PC-9 (cell line): ENCODE measurements at regions not wholly inside any gene's neighbourhood (a gene's known extent, or its start where the extent isn't known, plus 50 kb on each side); places are given as distances from the start of the nearest gene placed in this dataset.
"Not testable (repeated sequence)": the region's sequence is repeated elsewhere in the genome, so short reads cannot be mapped to it uniquely, and the experiment has no call there.

Experiments used
- BruUV-seq: library from RNA; stranded (reverse); fragments of 400-500 nt; replicated peaks from 2 replicates; lab custom pipeline; 2021; lab: Mats Ljungman, UMichigan
- CTCF ChIA-PET: fragments of 300-600 bp; sonication (Branson Sonifier 250); formaldehyde crosslinking; loops from one replicate; lab custom pipeline; 2022; ENCODE audit warnings: antibody characterized with exemption; lab: Charles Lee
- POLR2A ChIA-PET: fragments of 300-600 bp; sonication (Branson Sonifier 250); formaldehyde crosslinking; loops from one replicate; lab custom pipeline; 2022; ENCODE audit warnings: antibody characterized with exemption; ENCODE audit not compliant: unreplicated experiment; lab: Charles Lee
- DNase-seq, 2 experiments: peaks; one replicate each; pipeline versions ENCODE4 v3.0.0 to v3.0.0-alpha.2; 2015 to 2022; ENCODE audit warnings: mixed read lengths in 1 of 2
- H2AFZ ChIP-seq: fragments of 200-600 bp; sonication (generic); 2 replicates; pipeline ENCODE4 v1.8.1; 2017; ENCODE audit warnings: antibody characterized with exemption
- H3F3A ChIP-seq: fragments of 200-600 bp; sonication (generic); 2 replicates; pipeline ENCODE4 v1.8.1; 2017; ENCODE audit warnings: antibody characterized with exemption, mild to moderate bottlenecking, low read depth; ENCODE audit not compliant: insufficient read depth
- H3K27ac ChIP-seq: fragments of 200-600 bp; sonication (generic); 2 replicates; pipeline ENCODE4 v1.6.1; 2016; ENCODE audit warnings: mixed run types
- H3K27me3 ChIP-seq: fragments of 200-600 bp; sonication (generic); 2 replicates; pipeline ENCODE4 v1.6.1; 2016; ENCODE audit warnings: low read depth, mixed run types; ENCODE audit not compliant: insufficient read depth
- H3K36me3 ChIP-seq: fragments of 200-600 bp; sonication (generic); 2 replicates; pipeline ENCODE4 v1.6.1; 2016; ENCODE audit warnings: low read depth, mixed run types
- H3K4me1 ChIP-seq: fragments of 200-600 bp; sonication (generic); replicated peaks from 2 replicates; pipeline ENCODE4 v1.6.1; 2016; ENCODE audit warnings: mixed run types; ENCODE audit not compliant: insufficient read depth
- H3K4me2 ChIP-seq: fragments of 200-600 bp; sonication (generic); 2 replicates; pipeline ENCODE4 v1.6.1; 2017; ENCODE audit warnings: mixed run types
- H3K4me3 ChIP-seq: fragments of 200-600 bp; sonication (generic); 2 replicates; pipeline ENCODE4 v1.6.1; 2016; ENCODE audit warnings: mixed run types
- H3K79me2 ChIP-seq: fragments of 200-600 bp; sonication (generic); 2 replicates; pipeline ENCODE4 v1.6.1; 2017; ENCODE audit warnings: low read depth, mixed run types
- H3K9me2 ChIP-seq: fragments of 200-600 bp; sonication (generic); 2 replicates; pipeline ENCODE4 v1.8.1; 2017; ENCODE audit warnings: mild to moderate bottlenecking; ENCODE audit not compliant: insufficient read depth
- H3K9me3 ChIP-seq: fragments of 200-600 bp; sonication (generic); 2 replicates; pipeline ENCODE4 v1.8.1; 2016; ENCODE audit warnings: low read depth; ENCODE audit not compliant: insufficient read depth
- H4K20me1 ChIP-seq: fragments of 200-600 bp; sonication (generic); 2 replicates; pipeline ENCODE4 v1.8.1; 2017; ENCODE audit not compliant: insufficient read depth
- CTCF ChIP-seq: fragments of 200-600 bp; sonication (generic); conservative IDR thresholded peaks from 2 replicates; pipeline ENCODE4 v1.6.1; 2017; ENCODE audit warnings: mixed run types, antibody characterized with exemption, mild to moderate bottlenecking, moderate library complexity
- EZH2 ChIP-seq: fragments of 200-600 bp; sonication (generic); IDR thresholded peaks from 2 replicates; pipeline ENCODE4 v1.8.0; 2017; ENCODE audit warnings: antibody characterized with exemption, low read depth
- intact Hi-C: fragments of 100-400 bp; cut with micrococcal nuclease; formaldehyde crosslinking; loops from one replicate; pipeline ENCODE4 v1.10.0; 2022; ENCODE audit not compliant: unreplicated experiment

DNA sequence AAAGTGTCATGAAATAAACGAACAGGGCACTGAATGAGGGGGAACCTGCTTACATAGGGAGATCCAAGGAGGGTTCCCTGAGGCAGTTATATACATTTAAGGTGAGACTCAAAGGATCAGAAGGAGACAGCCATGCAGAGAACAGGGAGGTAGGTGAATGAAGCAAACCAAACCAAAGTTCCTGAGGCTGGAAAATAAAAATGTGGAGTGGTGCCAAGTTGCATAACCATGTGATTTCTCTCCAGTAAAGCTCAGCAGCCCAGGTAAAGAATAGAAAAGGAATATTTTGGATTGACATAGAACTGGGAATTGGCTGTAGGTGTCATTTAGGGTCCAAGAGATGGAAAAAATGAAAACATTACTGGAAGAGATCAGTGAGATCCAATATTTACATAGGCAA lies 110.7 kb downstream of the CAAP1 start:
- intact Hi-C loops, result no loop called here
- CTCF ChIA-PET, result no interaction called here
- BruUV-seq, result no TSS peak

DNA sequence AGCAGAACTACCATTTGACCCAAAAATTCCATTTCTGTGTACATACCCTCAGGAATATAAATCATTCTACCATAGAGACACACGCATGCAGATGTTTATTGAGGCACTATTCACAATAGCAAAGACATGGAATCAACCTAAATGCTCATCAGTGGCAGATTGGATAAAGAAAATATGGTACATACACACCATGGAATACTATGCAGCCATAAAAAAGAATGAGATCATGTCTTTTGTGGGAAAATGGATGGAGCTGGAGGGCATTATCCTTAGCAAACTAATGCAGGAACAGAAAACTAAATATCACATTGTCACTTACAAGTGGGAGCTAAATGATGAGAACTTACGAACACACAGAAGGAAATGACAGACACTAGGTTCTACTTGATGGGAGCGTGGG lies 112.3 kb downstream of the CAAP1 start:
- H3K4me1 ChIP-seq, H3K27ac ChIP-seq, H2AFZ ChIP-seq, CTCF ChIA-PET, H3K36me3 ChIP-seq, H3K4me2 ChIP-seq, H3F3A ChIP-seq, POLR2A ChIA-PET, intact Hi-C loops, H3K79me2 ChIP-seq, H3K27me3 ChIP-seq, H3K9me3 ChIP-seq, BruUV-seq, DNase-seq, H3K9me2 ChIP-seq, H3K4me3 ChIP-seq, H4K20me1 ChIP-seq: not testable (repeated sequence)

More for the DNA sequence above, 110.7 kb downstream of the CAAP1 start:
- H4K20me1 ChIP-seq, result no peaks in the 10 kb centered on the region
- no peaks in the 10 kb centered on the region for H3K79me2 ChIP-seq
- POLR2A ChIA-PET, result no interaction called here
- no peaks in the 10 kb centered on the region for H3K9me2 ChIP-seq
- no peak for DNase-seq
- no peaks in the 10 kb centered on the region for H3K27me3 ChIP-seq
- TF ChIP-seq EZH2, result no peak
- TF ChIP-seq CTCF, result no peak
- no peaks in the 10 kb centered on the region for H3K9me3 ChIP-seq
- no peak overlapping the region for H3K27ac ChIP-seq
- H3K36me3 ChIP-seq, result no peaks in the 10 kb centered on the region
- H3F3A ChIP-seq, result no peaks in the 10 kb centered on the region
- no peak overlapping the region for H3K4me2 ChIP-seq
- H3K4me1 ChIP-seq, result no peaks in the 10 kb centered on the region
- no peak overlapping the region for H3K4me3 ChIP-seq
- no peak overlapping the region for H2AFZ ChIP-seq

- Histone ChIP-seq H3K79me2 (no peaks in the 10 kb centered on the region), H3K27me3 (no peaks in the 10 kb centered on the region), H3K36me3 (no peaks in the 10 kb centered on the region), H3F3A (no peaks in the 10 kb centered on the region), H2AFZ (no peak overlapping the region), H3K27ac (no peak overlapping the region), H3K4me2 (no peak overlapping the region), H3K9me2 (no peaks in the 10 kb centered on the region), H3K9me3 (no peaks in the 10 kb centered on the region), H3K4me1 (no peaks in the 10 kb centered on the region), H4K20me1 (no peaks in the 10 kb centered on the region), H3K4me3 (no peak overlapping the region)
- no peak for DNase-seq
- no TSS peak for BruUV-seq
- intact Hi-C loops, result no loop called here
- ChIA-PET POLR2A (no interaction called here), CTCF (no interaction called here)
- TF ChIP-seq EZH2 (no peak), CTCF (no peak)
These were observed 113.5 kb downstream of the CAAP1 start for GRCh38 chr9:26779062-26779461.

GRCh38 chr9:26775391-26775790 lies 117.2 kb downstream of the CAAP1 start:
- H3K36me3 ChIP-seq, result no peaks in the 10 kb centered on the region
- H3F3A ChIP-seq, result no peaks in the 10 kb centered on the region

More at GRCh38 chr9:26775391-26775790, 117.2 kb downstream of the CAAP1 start:
- Histone ChIP-seq H3K4me1 (no peaks in the 10 kb centered on the region), H3K4me2 (no peak overlapping the region), H3K27ac (no peak overlapping the region), H3K9me3 (no peaks in the 10 kb centered on the region), H3K27me3 (no peaks in the 10 kb centered on the region), H3K9me2 (no peaks in the 10 kb centered on the region), H4K20me1 (no peaks in the 10 kb centered on the region), H2AFZ (no peak overlapping the region), H3K4me3 (no peak overlapping the region), H3K79me2 (no peaks in the 10 kb centered on the region)
- no TSS peak for BruUV-seq
- ChIA-PET CTCF (no interaction called here), POLR2A (no interaction called here)
- no peak for DNase-seq
- intact Hi-C loops, result no loop called here
- TF ChIP-seq EZH2, result no peak
- TF ChIP-seq CTCF, result no peak
